Activated naive CD8-positive, alpha-beta T cell treated with anti-CD3 and anti-CD28 coated beads, Interleukin-2, amount 50 U/mL, for 24 hours (primary cell): ENCODE measurements at regions not wholly inside any gene's neighbourhood (a gene's known extent, or its start where the extent isn't known, plus 50 kb on each side); places are given as distances from the start of the nearest gene placed in this dataset.

Source experiments
- ATAC-seq: fragments of 150-1000 bp; cut with Tn5 transposase; one replicate; pipeline ENCODE4 v1.10.0; 2021
- DNase-seq: peaks from one replicate; pipeline ENCODE4 v3.0.0; 2021
- H3K27ac Mint-ChIP-seq: one replicate; pipeline ENCODE4 v1.8.0; 2021; ENCODE audit warnings: mild to moderate bottlenecking, mixed read lengths
- H3K27me3 Mint-ChIP-seq: one replicate; pipeline ENCODE4 v1.8.0; 2021; ENCODE audit warnings: mixed read lengths
- H3K36me3 Mint-ChIP-seq: one replicate; pipeline ENCODE4 v1.8.0; 2021; ENCODE audit warnings: low read depth, mixed read lengths
- H3K4me1 Mint-ChIP-seq: one replicate; pipeline ENCODE4 v1.8.0; 2021; ENCODE audit warnings: mixed read lengths
- H3K4me3 Mint-ChIP-seq: one replicate; pipeline ENCODE4 v1.8.0; 2021; ENCODE audit warnings: mild to moderate bottlenecking, moderate library complexity, mixed read lengths
- H3K9me3 Mint-ChIP-seq: one replicate; pipeline ENCODE4 v1.8.0; 2021; ENCODE audit warnings: mixed read lengths

DNA sequence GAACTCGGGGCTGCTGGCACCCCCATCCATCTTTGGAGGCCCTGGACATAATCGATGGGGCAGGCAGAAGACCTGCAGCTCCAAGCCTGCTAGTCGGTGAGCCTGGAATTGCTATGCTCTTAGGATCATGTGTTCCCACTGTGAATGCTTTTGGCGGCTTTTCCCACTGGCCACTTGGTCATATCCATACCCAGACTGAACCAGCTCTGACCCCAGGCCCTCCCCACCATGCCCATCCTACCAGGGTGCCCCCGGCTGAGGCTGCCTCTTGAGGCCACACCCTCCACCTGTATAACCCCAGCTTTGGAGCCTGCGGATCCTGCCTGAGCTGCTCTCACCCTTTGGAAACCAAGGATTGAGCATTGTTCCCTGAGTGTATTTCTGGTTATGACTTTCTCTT is 113.5 kb downstream of the TENT4A start:
- H3K4me1 Mint-ChIP-seq: peaks cover 35% of the 10 kb centered on the region
- H3K36me3 Mint-ChIP-seq: no peaks in the 10 kb centered on the region
- H3K27ac Mint-ChIP-seq: no peak overlapping the region
- DNase-seq (no peak), ATAC-seq (no peak)
- no peak overlapping the region for H3K4me3 Mint-ChIP-seq
- peaks cover 6% of the 10 kb centered on the region for H3K27me3 Mint-ChIP-seq
- peaks cover 17% of the 10 kb centered on the region for H3K9me3 Mint-ChIP-seq

DNA sequence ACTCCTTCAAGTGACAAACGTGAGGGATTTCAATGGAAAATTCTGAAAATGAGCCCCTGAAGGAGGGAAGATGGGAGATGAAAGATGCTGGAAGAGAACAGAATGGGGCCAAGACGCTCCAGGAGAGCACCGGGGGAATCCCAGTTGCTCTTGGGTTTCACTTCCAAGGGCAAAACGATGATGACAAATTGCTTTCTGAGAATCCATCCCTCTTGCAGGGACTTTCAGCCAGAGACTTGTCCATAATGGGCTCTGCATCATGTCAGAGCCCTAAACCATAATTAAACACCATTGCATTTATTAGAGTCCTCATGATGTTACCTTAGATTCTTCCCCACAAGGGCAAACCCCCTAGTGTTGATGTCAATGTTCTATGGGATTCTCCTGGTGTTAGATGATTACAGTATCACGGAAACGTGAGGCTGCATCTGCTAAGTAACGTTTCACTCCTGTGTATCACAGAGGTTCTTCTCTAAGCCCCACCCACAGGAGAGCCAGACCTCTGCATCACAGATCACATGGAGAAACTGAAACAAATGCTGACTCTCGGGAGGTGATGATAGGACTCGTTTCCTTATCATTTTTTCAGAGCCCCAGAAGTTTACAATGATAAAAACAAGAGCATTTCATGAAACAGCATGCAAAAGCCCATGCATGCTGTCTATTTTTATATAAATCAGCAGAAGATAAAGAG is 114.4 kb downstream of the TENT4A start:
- Mint-ChIP-seq H3K9me3 (peaks cover 16% of the 10 kb centered on the region), H3K4me3 (peak overlapping the region; percentile 75), H3K4me1 (peaks cover 35% of the 10 kb centered on the region), H3K27ac (peak overlapping the region; percentile 82), H3K27me3 (peaks cover 5% of the 10 kb centered on the region), H3K36me3 (no peaks in the 10 kb centered on the region)
- peak; percentile 62 for ATAC-seq
- DNase-seq: peak; percentile 14

DNA sequence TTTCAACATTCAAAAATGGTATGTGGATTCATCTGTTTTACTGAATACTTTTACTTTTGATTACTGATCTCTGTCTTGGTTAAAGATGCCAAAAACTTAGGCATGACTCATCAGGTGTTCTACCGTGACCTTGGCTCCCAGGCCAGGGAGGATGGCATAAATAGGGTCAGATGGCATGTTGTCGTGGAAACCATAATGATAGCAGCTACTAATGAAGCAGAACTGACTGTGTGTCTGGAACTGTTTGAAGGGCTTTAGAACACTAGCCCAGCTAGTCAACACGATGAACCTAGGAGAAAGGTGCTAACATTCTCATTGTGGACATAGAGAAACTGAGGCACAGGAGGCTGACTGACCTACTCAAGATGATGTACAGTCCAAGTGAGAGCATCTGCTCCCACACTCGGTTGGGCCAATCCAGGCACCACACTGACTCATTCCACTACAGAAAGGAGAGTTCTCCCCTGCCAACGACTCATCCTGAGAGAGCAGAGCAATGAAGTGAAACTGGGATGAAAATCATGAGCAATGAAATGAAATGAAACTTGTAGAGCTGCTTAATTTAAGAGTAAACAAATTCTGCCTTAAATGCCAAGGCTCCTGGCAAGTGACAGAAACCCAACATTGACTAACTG is 116.0 kb downstream of the TENT4A start:
- Mint-ChIP-seq H3K27ac (peak overlapping the region; percentile 82), H3K27me3 (no peaks in the 10 kb centered on the region), H3K9me3 (peaks cover 11% of the 10 kb centered on the region), H3K36me3 (no peaks in the 10 kb centered on the region), H3K4me3 (peak overlapping the region; percentile 75), H3K4me1 (peaks cover 35% of the 10 kb centered on the region)
- DNase-seq (peak; percentile 48), ATAC-seq (peak; percentile 88)

DNA sequence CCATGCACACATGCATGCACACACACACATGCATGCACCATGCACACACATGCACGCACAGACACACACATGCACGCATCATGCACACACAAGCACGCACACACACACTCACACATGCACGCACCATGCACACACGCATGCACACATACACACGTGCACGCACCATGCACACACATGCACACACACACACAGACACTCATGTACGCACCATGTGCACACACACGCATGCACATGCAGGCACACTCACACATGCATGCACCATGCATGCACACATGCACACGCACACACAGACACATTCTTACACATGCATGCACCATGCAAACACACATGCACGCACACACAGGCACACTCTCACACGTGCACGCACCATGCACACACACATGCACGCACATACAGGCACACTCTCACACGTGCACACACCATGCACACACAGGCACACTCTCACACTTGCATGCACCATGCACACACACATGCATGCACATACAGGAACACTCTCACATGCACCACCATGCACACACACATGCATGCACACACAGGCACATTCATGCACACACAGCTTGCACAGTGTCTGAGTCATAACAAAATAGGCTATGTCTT is 117.5 kb downstream of the TENT4A start:
- H3K9me3 Mint-ChIP-seq: peaks cover 11% of the 10 kb centered on the region
- peak overlapping the region; percentile 9 for H3K27ac Mint-ChIP-seq
- DNase-seq (no peak), ATAC-seq (no peak)
- peaks cover 2% of the 10 kb centered on the region for H3K27me3 Mint-ChIP-seq
- no peak overlapping the region for H3K4me3 Mint-ChIP-seq
- H3K4me1 Mint-ChIP-seq: peaks cover 35% of the 10 kb centered on the region
- H3K36me3 Mint-ChIP-seq: no peaks in the 10 kb centered on the region

DNA sequence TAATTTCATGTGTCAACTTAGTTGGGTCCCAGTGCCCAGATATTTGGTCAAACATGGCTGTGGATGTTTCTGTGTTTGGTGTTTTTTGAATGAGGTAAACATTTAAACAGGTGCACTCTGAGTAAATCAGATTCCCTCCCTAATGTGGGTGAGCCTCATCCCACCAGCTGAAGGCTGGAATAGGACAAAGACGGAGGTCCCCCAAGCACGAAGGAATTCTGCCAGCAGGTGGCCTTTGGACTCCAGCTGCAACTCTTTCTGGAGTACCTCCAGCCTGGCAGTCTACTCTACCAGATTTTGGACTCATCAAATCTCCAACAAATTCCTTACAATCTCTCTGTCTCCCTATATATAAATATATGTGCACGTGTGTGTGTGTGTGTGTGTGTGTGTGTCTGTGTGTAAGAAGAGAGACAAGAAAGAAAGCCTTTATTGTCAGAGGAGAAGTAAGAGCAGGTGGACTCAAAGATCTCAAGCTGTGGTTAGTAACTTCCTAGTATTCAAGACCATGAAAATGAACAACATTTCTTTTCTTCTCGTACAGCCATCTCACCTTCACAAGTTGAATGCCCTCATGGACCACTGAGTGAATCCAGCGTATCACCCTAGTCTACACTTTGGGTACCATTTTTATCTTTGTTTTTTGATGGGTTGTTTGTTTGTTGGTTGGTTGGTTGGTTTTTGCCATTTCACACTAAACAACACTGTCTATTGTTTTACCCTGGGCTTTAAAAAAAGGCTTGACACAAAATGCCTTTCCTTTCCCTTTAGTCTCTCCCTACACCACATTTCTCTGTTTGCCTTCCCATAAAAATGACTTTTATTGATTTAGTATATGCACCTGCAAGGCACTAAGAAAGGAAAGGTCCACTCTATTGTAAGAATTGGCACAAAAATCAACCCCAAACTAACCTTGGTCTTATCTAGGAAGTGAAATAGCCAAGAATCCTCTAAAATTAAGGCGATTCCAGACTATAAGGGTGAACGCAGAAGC is 118.7 kb downstream of the TENT4A start:
- no peak overlapping the region for H3K27ac Mint-ChIP-seq
- no peak for DNase-seq
- H3K27me3 Mint-ChIP-seq: peaks cover 2% of the 10 kb centered on the region
- no peak for ATAC-seq
- H3K4me1 Mint-ChIP-seq: peaks cover 34% of the 10 kb centered on the region
- peaks cover 11% of the 10 kb centered on the region for H3K9me3 Mint-ChIP-seq
- H3K4me3 Mint-ChIP-seq: no peak overlapping the region
- H3K36me3 Mint-ChIP-seq: no peaks in the 10 kb centered on the region

DNA sequence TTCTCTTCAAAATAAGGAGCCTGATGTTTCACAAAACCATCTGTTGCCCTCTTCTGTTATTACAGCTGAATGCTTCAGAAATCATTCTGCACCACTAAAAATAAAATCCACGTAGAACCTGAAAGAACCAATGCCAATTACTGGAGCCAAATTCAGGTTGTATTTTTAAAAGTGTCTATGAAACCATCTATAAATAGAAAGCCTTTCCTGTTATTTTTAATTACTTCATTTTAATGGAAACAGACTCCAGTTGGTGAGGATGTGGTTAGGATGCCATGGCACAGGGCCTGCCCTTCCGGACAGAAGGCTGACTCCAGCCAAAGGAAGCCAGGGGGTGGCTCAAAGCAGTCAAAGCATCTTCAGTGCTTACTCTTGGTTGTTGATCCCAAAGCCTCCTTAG is 119.8 kb downstream of the TENT4A start:
- ATAC-seq (no peak), DNase-seq (no peak)
- peaks cover 11% of the 10 kb centered on the region for H3K9me3 Mint-ChIP-seq
- peaks cover 26% of the 10 kb centered on the region for H3K4me1 Mint-ChIP-seq
- no peaks in the 10 kb centered on the region for H3K36me3 Mint-ChIP-seq
- peaks cover 7% of the 10 kb centered on the region for H3K27me3 Mint-ChIP-seq
- H3K27ac Mint-ChIP-seq: no peak overlapping the region
- no peak overlapping the region for H3K4me3 Mint-ChIP-seq

DNA sequence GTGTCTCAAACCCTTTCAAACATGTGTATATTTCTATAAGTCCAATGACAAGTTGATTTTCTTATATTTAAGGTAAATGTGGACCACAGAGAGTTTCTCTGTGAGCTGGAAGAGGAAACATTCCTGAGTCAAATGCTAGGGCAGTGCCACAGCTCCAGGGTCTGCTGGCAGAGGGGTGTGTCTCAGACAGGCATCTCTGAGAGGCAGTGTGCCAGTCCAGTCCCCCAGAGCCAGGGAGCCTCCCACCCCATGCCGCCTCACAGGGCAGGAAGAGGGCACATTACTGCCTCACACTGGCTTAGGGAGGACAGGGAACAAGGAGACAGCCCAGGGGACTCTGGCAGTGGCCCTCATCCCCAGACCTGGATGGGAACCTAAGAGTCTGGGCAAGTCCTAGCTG is 120.2 kb downstream of the TENT4A start:
- Mint-ChIP-seq H3K4me3 (no peak overlapping the region), H3K9me3 (peaks cover 11% of the 10 kb centered on the region), H3K27me3 (peaks cover 8% of the 10 kb centered on the region), H3K27ac (no peak overlapping the region), H3K36me3 (no peaks in the 10 kb centered on the region), H3K4me1 (peaks cover 22% of the 10 kb centered on the region)
- ATAC-seq (no peak), DNase-seq (no peak)

DNA sequence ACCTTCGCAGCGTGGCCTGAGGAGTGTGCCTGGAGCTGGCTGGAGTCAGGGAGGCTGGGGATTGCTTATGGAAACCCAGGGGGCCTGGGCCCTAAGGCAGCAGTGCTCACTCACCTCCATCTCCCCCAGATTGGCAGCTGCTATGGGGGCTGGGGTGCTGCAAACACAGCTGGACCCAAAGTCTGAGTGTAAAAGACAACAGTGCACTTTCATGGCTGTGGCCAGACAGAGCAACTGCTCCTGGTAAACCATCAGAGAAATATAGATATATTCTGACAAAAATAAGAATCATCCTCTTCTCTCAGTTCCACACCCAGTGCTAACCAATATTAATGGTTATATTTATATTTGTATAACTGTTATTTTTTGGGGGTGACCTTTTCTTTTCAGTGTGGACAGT is 123.9 kb downstream of the TENT4A start:
- no peaks in the 10 kb centered on the region for H3K36me3 Mint-ChIP-seq
- DNase-seq (no peak), ATAC-seq (no peak)
- no peak overlapping the region for H3K27ac Mint-ChIP-seq
- H3K9me3 Mint-ChIP-seq: no peaks in the 10 kb centered on the region
- H3K4me1 Mint-ChIP-seq: peaks cover 1% of the 10 kb centered on the region
- no peak overlapping the region for H3K4me3 Mint-ChIP-seq
- peaks cover 12% of the 10 kb centered on the region for H3K27me3 Mint-ChIP-seq

DNA sequence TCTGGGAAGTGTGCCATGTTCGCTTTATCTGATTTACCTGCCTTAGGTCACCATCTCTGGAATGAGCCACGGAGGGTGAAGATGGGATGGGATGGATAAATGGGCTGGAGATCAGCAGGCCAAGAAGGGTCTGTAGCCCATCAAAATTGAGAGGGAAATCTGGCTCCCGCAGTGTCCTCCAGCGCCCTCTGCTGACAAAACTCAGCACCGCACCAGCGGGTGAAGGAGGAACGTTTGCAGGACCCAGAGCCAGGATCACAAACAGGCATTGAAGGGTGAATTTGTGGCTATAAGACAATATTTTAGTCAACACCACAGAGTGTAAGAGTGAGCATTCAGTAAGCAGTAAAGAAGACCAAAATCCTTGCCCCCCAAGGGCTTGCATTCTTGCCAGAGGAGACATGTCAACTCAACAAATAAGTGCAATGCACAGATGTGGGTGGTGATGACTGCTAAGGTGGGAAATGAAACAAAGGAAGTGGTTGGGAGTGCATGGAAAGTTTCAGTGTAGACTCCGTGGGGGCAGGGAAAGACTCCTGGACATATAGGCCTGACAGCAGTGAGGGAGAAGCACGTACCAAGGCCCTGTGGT is 124.4 kb downstream of the TENT4A start:
- Mint-ChIP-seq H3K36me3 (no peaks in the 10 kb centered on the region), H3K4me3 (no peak overlapping the region), H3K4me1 (peaks cover 1% of the 10 kb centered on the region), H3K9me3 (no peaks in the 10 kb centered on the region), H3K27ac (no peak overlapping the region), H3K27me3 (peaks cover 12% of the 10 kb centered on the region)
- ATAC-seq (no peak), DNase-seq (peak; percentile 68)

DNA sequence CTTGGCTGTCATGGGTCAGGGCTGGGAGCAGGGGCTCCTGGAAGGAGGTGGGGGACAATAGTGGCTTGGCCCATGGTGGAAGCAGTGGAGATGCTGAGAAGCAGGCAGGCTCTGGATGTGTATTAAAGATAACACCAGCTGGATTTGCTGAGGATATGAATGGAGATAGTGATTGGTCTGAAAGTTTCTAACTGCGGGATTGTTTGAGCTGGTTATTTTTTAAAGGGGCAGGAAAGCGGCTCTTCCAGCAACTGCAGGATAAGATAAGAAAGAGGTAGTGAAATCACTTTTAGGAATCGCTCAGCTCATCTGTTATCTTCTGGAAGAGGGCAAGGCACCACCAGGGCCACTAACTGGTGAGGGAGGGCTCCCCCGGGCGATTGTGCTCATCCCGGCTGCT is 125.5 kb downstream of the TENT4A start:
- ATAC-seq (no peak), DNase-seq (no peak)
- Mint-ChIP-seq H3K27me3 (peaks cover 12% of the 10 kb centered on the region), H3K9me3 (no peaks in the 10 kb centered on the region), H3K4me1 (peaks cover 1% of the 10 kb centered on the region), H3K27ac (no peak overlapping the region), H3K4me3 (no peak overlapping the region), H3K36me3 (no peaks in the 10 kb centered on the region)

DNA sequence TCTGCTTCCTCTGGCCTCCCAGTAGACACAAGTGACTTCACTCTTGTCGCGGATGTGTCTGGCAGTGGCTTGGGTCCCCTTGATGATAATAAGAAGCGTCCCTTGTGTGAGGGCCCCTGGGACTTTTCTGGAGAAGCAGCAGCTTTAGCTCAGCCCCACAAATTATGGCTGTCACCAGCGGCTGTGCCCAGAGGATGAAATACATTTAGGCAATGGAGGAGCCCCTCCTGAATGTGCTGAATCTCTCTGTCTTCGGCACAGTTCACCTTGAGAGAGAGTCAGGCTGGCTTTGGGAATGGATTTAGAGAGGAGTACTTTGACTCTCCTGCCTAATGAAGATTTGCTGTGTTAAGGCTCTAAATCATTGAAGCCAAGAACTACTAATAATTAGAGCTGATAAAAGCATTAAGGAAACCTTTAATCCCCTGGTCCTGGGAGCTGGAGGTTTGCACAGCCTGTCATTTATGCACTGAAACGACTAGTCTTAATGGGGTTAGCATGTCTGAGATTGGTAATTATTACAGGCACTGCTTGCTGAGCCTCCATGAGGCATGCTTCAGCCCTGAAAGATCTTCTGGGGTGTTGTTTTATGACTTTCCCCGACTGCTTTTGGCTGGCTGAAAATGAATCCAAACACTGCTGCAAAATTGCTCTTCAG is 127.0 kb downstream of the TENT4A start:
- Mint-ChIP-seq H3K36me3 (no peaks in the 10 kb centered on the region), H3K27ac (no peak overlapping the region), H3K27me3 (peaks cover 12% of the 10 kb centered on the region), H3K4me3 (no peak overlapping the region), H3K9me3 (no peaks in the 10 kb centered on the region), H3K4me1 (peaks cover 1% of the 10 kb centered on the region)
- DNase-seq (no peak), ATAC-seq (no peak)

DNA sequence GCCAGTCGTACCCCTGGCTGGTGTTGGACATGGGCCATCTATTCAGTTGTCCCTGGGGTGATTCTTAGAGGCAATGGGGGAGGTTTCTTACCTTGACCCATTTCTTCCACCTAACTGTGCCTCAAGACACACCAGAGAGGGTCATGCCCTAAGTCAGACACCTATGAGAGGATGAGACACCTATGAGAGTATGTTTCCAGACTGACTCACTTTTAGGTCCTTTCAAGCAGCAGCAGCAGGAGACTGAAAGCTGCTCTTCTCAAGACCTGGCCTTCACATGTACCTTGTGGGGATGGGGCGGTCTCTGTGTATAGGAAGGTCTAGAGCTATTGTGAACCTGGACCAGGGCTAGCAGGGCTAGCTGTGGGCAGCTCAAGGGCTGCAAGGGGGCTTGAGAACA is 130.1 kb downstream of the TENT4A start:
- Mint-ChIP-seq H3K9me3 (no peaks in the 10 kb centered on the region), H3K27ac (no peak overlapping the region), H3K27me3 (peaks cover 4% of the 10 kb centered on the region), H3K36me3 (no peaks in the 10 kb centered on the region), H3K4me1 (peaks cover 1% of the 10 kb centered on the region), H3K4me3 (no peak overlapping the region)
- DNase-seq (no peak), ATAC-seq (peak; percentile 28)

DNA sequence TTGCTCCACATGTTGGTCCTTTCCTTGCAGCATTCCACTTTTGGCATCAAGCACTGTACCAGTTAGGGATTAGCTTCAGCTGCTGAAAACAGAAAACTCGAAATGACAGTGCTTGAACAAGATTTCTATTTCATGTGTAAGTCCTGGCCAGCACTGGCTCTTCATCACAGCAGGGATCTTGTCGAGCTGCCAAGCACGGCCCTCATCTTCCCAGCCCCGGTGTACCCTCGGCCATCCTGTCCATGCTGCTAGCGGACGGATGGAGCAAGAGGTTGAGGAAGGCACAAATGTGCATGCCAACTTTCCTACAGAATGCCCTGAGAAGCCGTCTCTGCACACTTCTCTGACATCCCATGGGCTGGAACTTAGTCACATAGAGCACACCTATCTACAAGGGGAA is 130.6 kb downstream of the TENT4A start:
- Mint-ChIP-seq H3K27me3 (peaks cover under 1% of the 10 kb centered on the region), H3K4me3 (no peak overlapping the region), H3K4me1 (peaks cover 1% of the 10 kb centered on the region), H3K36me3 (no peaks in the 10 kb centered on the region), H3K9me3 (no peaks in the 10 kb centered on the region), H3K27ac (no peak overlapping the region)
- ATAC-seq (no peak), DNase-seq (no peak)

DNA sequence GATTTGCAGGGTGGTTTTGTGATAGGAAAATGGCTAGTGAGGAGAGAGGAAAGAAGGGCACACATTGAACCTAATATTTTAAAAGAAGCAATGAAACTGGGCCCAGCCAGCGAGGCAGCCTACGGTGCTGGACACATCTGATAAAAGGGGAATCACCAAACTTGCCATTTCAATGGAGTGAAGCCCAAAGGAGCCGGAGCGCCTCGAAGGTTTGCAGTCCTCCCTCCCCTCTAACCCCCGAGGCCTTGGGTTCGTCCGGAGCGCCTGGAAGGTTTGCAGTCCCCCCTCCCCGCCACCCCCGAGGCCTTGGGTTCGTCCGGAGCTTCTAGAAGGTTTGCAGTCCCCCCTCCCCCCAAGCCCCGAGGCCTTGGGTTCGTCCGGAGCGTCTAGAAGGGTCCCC is 132.6 kb downstream of the TENT4A start:
- H3K9me3 Mint-ChIP-seq: no peaks in the 10 kb centered on the region

More for the DNA sequence above, 132.6 kb downstream of the TENT4A start:
- H3K4me1 Mint-ChIP-seq: peaks cover 1% of the 10 kb centered on the region
- no peak for DNase-seq
- no peak for ATAC-seq
- no peaks in the 10 kb centered on the region for H3K27me3 Mint-ChIP-seq
- H3K27ac Mint-ChIP-seq: no peak overlapping the region
- no peaks in the 10 kb centered on the region for H3K36me3 Mint-ChIP-seq
- H3K4me3 Mint-ChIP-seq: no peak overlapping the region
